SH-SY5Y (cell line): ENCODE measurements at regions not wholly inside any gene's neighbourhood (a gene's known extent, or its start where the extent isn't known, plus 50 kb on each side); places are given as distances from the start of the nearest gene placed in this dataset.

ENCODE experiments used
- GATA2 ChIP-seq: IDR thresholded peaks from 2 replicates; pipeline ENCODE4 v1.6.1; 2011; ENCODE audit warnings: mild to moderate bottlenecking, low read depth, low read length
- GATA3 ChIP-seq: IDR thresholded peaks from 2 replicates; pipeline ENCODE4 v1.6.1; 2011; ENCODE audit warnings: low read depth, mild to moderate bottlenecking, low read length, moderate library complexity

- TF ChIP-seq GATA2 (no peak), GATA3 (no peak)
Measured at GRCh38 chr2:144631636-144632035, 111.7 kb upstream of the ZEB2 start.
